Fibroblast of mammary gland (primary cell): ENCODE measurements at regions not wholly inside any gene's neighbourhood (a gene's known extent, or its start where the extent isn't known, plus 50 kb on each side); places are given as distances from the start of the nearest gene placed in this dataset.
"Not testable (repeated sequence)": the region's sequence is repeated elsewhere in the genome, so short reads cannot be mapped to it uniquely, and the experiment has no call there.

Experiments used
- DNase-seq: peaks from one replicate; pipeline ENCODE4 v3.0.0-alpha.2; 2010; ENCODE audit warnings: low read depth
- H3K4me3 ChIP-seq: 2 replicates; pipeline ENCODE4 v1.5.1; 2011; ENCODE audit warnings: low read depth, mild to moderate bottlenecking, low read length, moderate library complexity; ENCODE audit not compliant: control insufficient read depth
- CTCF ChIP-seq: conservative IDR thresholded peaks from 2 replicates; pipeline ENCODE4 v1.5.1; 2011; ENCODE audit warnings: low read depth, low read length, inconsistent platforms; ENCODE audit not compliant: control insufficient read depth, insufficient read depth

GRCh38 chr2:156999661-157000060 is 257.8 kb upstream of the GALNT5 start:
- no peak overlapping the region for H3K4me3 ChIP-seq
- TF ChIP-seq CTCF: no peak
- DNase-seq: no peak

GRCh38 chr2:157004789-157005188 is 252.7 kb upstream of the GALNT5 start:
- H3K4me3 ChIP-seq: no peak overlapping the region
- DNase-seq: no peak

GRCh38 chr2:157015015-157015575 is 242.4 kb upstream of the GALNT5 start:
- H3K4me3 ChIP-seq: no peak overlapping the region
- no peak for DNase-seq
- TF ChIP-seq CTCF: no peak

More at GRCh38 chr2:157004789-157005188, 252.7 kb upstream of the GALNT5 start:
- TF ChIP-seq CTCF: no peak

- H3K4me3 ChIP-seq, DNase-seq: not testable (repeated sequence)
Measured at GRCh38 chr2:157023264-157023663, 234.2 kb upstream of the GALNT5 start.

GRCh38 chr2:157024129-157024528 is 233.4 kb upstream of the GALNT5 start:
- no peak for TF ChIP-seq CTCF
- no peak for DNase-seq
- H3K4me3 ChIP-seq: no peak overlapping the region

- no peak for TF ChIP-seq CTCF
- DNase-seq: peak; percentile 96
- H3K4me3 ChIP-seq: no peak overlapping the region
Measured at GRCh38 chr2:157032017-157032416, 225.5 kb upstream of the GALNT5 start.

- TF ChIP-seq CTCF: no peak
- DNase-seq: no peak
Measured at GRCh38 chr2:157036726-157037125, 220.8 kb upstream of the GALNT5 start.

More at GRCh38 chr2:157036726-157037125, 220.8 kb upstream of the GALNT5 start:
- no peak overlapping the region for H3K4me3 ChIP-seq
